ENCODE measurements at regions not wholly inside any gene's neighbourhood (a gene's known extent, or its start where the extent isn't known, plus 50 kb on each side); places are given as distances from the start of the nearest gene placed in this dataset.
"Not testable (repeated sequence)": the region's sequence is repeated elsewhere in the genome, so short reads cannot be mapped to it uniquely, and the experiment has no call there.

DNA sequence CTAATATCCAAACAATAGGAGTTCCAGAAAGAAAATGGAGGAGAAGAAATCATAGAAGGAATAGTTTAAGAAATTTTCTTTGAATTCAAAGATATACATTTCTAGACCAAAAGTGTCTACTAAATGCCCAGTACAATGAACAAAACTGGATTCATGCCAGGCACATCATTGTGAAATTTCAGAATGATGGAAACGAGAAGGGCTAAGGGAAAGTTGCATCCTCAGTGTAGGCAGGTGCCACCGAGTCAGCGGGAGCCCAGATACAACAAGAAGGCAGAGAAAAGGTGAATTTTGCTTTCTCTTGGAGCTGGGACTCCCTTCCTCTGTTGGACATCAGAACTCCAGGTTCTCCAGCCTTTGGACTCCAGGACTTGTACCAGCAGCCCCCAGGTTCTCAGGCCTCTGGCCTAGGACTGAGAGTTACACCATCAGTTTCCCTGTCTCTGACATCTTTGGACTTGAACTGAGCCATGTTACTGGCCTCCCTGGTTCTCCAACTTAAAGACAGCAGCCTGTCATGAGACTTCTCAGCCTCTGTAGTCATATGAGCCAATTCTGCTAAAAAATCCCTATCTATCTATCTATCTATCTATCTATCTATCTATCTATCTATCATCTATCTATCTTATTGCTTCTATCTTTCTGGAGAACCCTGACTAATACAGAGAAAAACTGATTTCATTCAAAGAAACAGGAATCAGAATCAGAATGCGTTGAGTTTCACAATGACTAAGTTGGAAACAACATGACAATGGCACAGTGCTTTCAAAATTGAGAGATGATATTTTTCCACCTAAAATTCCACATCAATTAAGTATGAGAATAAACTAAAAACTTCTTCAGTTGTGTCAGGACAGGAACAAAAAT lies 207.7 kb downstream of the FAM43A start:
- TF ChIP-seq POLR2A (IDR thresholded peaks at IDR 0.05; ENCODE audit: low read depth, low read length) = no peak
- DNase-seq (ENCODE audit: insufficient read length, low spot score) (no peak), FAIRE-seq (no peak)

- no peak for TF ChIP-seq POLR2A (IDR thresholded peaks at IDR 0.05; ENCODE audit: low read depth, low read length)
- FAIRE-seq (no peak), DNase-seq (ENCODE audit: insufficient read length, low spot score) (no peak)
These were observed 208.9 kb downstream of the FAM43A start for GRCh38 chr3:194894538-194894937.

DNA sequence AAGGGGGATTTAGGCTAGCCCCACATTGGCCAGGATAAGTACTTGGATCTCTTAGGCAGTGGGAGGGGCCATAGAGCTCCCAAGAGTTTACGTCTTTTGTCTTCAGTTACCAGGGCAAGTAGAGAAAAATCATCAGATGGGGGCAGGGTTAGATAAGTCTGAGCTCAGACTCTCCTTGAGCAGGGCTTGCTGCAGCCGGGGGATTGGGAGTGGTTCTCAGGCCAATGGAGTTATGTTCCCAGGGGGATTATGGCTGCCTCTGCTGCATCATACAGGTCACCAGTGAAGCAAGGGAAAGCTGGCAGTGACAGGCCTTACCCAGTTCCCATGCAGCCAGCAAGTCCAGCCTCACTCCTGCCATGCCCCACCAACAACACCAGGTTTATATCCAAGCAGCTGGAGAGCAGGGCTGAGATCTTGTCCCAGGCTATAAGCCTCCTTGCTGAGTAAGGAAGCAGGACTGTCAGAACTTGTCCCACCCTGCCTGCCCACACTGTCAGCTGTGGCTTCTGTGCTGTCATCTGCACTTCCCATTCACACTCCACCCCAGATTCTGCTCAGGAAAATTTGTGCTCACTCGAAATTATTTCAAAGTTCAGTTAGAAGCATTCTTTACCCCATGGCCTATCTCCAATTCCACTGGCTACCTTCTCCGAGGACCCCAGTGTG lies 215.3 kb downstream of the FAM43A start:
- TF ChIP-seq POLR2A (IDR thresholded peaks at IDR 0.05; ENCODE audit: low read depth, low read length) = no peak
- FAIRE-seq (no peak), DNase-seq (ENCODE audit: insufficient read length, low spot score) (no peak)

DNA sequence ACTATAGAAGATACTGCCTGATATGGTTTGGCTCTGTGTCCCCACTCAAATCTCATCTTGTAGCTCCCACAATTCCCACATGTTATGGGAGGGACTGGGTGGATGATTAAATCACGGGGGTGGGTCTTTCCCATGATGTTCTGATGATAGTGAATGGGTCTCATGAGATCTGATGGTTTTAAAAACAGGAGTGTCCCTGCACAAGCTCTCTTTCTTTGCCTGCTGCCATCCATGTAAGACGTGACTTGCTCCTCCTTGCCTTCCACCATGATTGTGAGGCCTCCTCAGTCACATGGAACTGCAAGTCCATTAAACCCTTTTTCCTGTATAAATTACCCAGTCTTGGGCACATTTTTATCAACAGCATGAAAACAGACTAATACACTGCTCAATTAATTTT lies 217.8 kb downstream of the FAM43A start:
- DNase-seq (ENCODE audit: insufficient read length, low spot score); FAIRE-seq: not testable (repeated sequence)

- DNase-seq (ENCODE audit: insufficient read length, low spot score) = not testable (repeated sequence)
- FAIRE-seq = peak; percentile 71
These were observed 219.3 kb downstream of the FAM43A start for GRCh38 chr3:194904999-194905398.

- DNase-seq (ENCODE audit: insufficient read length, low spot score) = no peak
- FAIRE-seq = peak; percentile 53
- no peak for TF ChIP-seq POLR2A (IDR thresholded peaks at IDR 0.05; ENCODE audit: low read depth, low read length)
These were observed 220.0 kb downstream of the FAM43A start for GRCh38 chr3:194905696-194906095.

DNA sequence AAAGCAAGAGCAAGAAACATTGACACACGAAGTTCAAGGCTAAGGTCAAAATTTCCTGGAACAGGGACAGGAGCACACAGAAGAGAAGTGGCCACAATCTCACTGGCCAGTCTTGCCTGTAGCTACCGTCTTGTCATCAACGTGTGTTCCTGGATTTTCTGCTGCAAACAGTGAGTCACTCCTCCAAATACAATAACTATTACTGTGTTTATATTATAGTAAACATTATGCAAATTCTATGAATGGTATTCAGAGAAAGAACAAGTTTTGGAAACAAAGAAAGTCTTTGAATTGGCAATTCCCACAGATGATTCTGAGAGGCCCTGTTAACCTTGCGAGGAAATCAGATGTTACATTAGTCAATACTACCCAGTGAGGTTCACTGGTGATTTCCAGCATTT lies 220.5 kb downstream of the FAM43A start:
- FAIRE-seq (peak; percentile 55), DNase-seq (ENCODE audit: insufficient read length, low spot score) (no peak)
- TF ChIP-seq POLR2A (IDR thresholded peaks at IDR 0.05; ENCODE audit: low read depth, low read length) = no peak

DNA sequence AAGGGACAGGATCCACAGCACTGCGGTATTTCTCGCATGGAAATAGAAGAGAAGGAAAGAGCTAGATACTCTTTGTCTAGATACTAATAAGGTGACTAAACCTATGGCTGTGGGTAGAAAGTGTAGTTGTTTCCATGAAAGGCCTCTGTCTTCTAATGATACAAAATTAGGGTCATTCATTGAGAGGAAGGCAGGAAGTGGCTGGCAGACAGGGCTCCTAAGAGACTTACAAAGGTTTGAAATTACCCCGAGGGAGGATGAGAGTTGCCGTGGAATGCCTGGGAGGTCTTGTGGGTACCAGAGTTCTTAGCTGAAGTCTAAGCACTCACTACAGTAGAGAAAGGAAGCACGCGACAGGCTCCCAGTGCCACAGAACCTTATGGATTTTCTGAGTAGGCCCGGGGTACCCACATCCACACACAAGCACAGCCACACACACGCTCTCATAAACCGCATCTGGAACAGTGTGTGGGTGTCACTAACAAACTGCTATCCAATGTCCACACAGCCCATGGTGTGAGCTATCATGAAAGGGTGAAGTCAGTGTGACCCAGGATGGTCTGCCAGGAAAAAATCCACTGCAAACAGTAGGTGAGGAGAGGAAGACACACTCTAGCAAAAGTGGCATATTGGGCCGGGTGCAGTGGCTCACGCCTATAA lies 221.4 kb downstream of the FAM43A start:
- FAIRE-seq (no peak), DNase-seq (ENCODE audit: insufficient read length, low spot score) (no peak)
- no peak for TF ChIP-seq POLR2A (IDR thresholded peaks at IDR 0.05; ENCODE audit: low read depth, low read length)

GRCh38 chr3:194907811-194908210 lies 222.1 kb downstream of the FAM43A start:
- no peak for DNase-seq (ENCODE audit: insufficient read length, low spot score)
- no peak for FAIRE-seq
- TF ChIP-seq POLR2A (IDR thresholded peaks at IDR 0.05; ENCODE audit: low read depth, low read length) = no peak

GRCh38 chr3:194908496-194908895 lies 222.8 kb downstream of the FAM43A start:
- no peak for FAIRE-seq
- no peak for TF ChIP-seq POLR2A (IDR thresholded peaks at IDR 0.05; ENCODE audit: low read depth, low read length)
- DNase-seq (ENCODE audit: insufficient read length, low spot score) = no peak

DNA sequence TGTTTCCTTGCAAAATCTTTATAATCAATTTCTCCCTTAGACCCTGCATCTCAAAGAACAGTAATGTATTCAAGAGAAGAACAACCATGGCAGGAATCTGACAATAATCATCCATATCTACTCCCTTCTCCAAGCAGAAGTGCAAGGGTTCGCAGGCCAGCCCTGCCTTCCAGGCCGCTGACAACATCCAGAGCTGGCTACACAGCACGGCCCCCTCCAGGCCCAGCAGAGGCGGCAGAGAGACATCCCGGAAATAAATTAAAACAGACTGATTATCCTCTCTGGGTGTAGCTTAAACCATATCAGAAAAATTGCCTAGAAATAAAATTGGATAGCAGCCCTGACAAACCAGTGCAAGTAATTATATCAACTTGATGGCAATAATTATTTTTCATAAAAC lies 223.3 kb downstream of the FAM43A start:
- TF ChIP-seq POLR2A (IDR thresholded peaks at IDR 0.05; ENCODE audit: low read depth, low read length) = no peak
- FAIRE-seq = no peak
- no peak for DNase-seq (ENCODE audit: insufficient read length, low spot score)

- FAIRE-seq = no peak
- DNase-seq (ENCODE audit: insufficient read length, low spot score) = no peak
- TF ChIP-seq POLR2A (IDR thresholded peaks at IDR 0.05; ENCODE audit: low read depth, low read length) = no peak
These were observed 224.8 kb downstream of the FAM43A start for GRCh38 chr3:194910414-194910984.

- DNase-seq (ENCODE audit: insufficient read length, low spot score) (no peak), FAIRE-seq (no peak)
- no peak for TF ChIP-seq POLR2A (IDR thresholded peaks at IDR 0.05; ENCODE audit: low read depth, low read length)
These were observed 227.6 kb downstream of the FAM43A start for GRCh38 chr3:194913316-194913715.

DNA sequence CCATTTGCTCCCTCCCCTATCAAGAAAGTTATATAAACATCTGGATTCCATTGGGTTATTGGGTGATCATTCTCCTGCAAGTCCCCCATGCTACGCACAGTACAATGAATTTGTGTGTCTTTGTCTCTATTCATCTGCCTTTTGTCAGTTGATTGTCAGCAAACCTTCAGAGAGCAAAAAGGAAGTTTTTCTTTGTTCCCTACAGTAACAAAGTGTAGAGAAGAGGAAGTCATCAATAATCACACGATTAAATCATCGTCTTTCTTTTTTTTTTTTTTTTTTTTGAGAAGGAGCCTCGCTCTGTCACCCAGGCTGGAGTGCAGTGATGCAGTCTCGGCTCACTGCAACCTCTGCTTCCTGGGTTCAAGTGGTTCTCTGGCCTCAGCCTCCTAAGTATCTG lies 239.2 kb downstream of the FAM43A start:
- not testable (repeated sequence) for FAIRE-seq; DNase-seq (ENCODE audit: insufficient read length, low spot score)
